GM23338 (cell line): ENCODE measurements at regions not wholly inside any gene's neighbourhood (a gene's known extent, or its start where the extent isn't known, plus 50 kb on each side); places are given as distances from the start of the nearest gene placed in this dataset.

Experiments
- CREB1 ChIP-seq: fragments of 250-450 bp; sonication (Bioruptor Pico); IDR thresholded peaks from 2 replicates; pipeline ENCODE4 v1.5.0; 2020; ENCODE audit warnings: low read depth, mild to moderate bottlenecking, moderate library complexity
- CTCF ChIP-seq, 2 experiments: fragments of 200-600 bp in 1 of 2; sonication (generic) in 1 of 2; conservative IDR thresholded peaks; 2 replicates each; pipeline versions ENCODE4 v1.5.1 to v1.6.1; 2016 to 2017; ENCODE audit warnings: antibody characterized with exemption in 2 of 2, low read depth in 2 of 2, mild to moderate bottlenecking in 2 of 2, moderate library complexity in 1 of 2
- ETS1 ChIP-seq: IDR thresholded peaks from 2 replicates; pipeline ENCODE4 v1.6.1; 2016; ENCODE audit warnings: antibody characterized with exemption
- EZH2 ChIP-seq: fragments of 200-600 bp; sonication (generic); IDR thresholded peaks from one replicate; pipeline ENCODE4 v1.8.0; 2017; ENCODE audit warnings: antibody characterized with exemption, mild to moderate bottlenecking, low read depth; ENCODE audit not compliant: unreplicated experiment
- EZH2phosphoT487 ChIP-seq: fragments of 200-600 bp; sonication (generic); IDR thresholded peaks from one replicate; pipeline ENCODE4 v1.8.1; 2018; ENCODE audit warnings: antibody characterized with exemption; ENCODE audit not compliant: unreplicated experiment
- JUNB ChIP-seq: IDR thresholded peaks from one replicate; pipeline ENCODE4 v1.6.1; 2016; ENCODE audit warnings: antibody characterized with exemption; ENCODE audit not compliant: unreplicated experiment
- NANOG ChIP-seq: IDR thresholded peaks from 2 replicates; pipeline ENCODE4 v1.6.1; 2016; ENCODE audit warnings: antibody characterized with exemption, borderline replicate concordance
- POLR2AphosphoS5 ChIP-seq: IDR thresholded peaks from 2 replicates; pipeline ENCODE4 v1.6.1; 2016; ENCODE audit warnings: antibody characterized with exemption, low read depth
- ZNF331 ChIP-seq: fragments of 250-450 bp; sonication (Bioruptor Pico); IDR thresholded peaks from 2 replicates; pipeline ENCODE4 v1.5.0; 2020; ENCODE audit warnings: low read depth, mild to moderate bottlenecking, moderate library complexity
- ZNF462 ChIP-seq: fragments of 250-450 bp; sonication (Bioruptor Pico); IDR thresholded peaks from 2 replicates; pipeline ENCODE4 v1.5.0; 2020; ENCODE audit warnings: mild to moderate bottlenecking, moderate library complexity
- TF ChIP-seq, protein P1 (sequence below): IDR thresholded peaks from one replicate; pipeline ENCODE4 v1.6.1; 2018; ENCODE audit warnings: antibody characterized with exemption; ENCODE audit not compliant: unreplicated experiment

GRCh38 chr4:111360906-111361305 is 738.0 kb upstream of the PITX2 start:
- TF ChIP-seq CTCF (conservative IDR thresholded peaks at IDR 0.05; ENCODE audit: low read depth in 2 of 2): no peak
- TF ChIP-seq, protein P1, sequence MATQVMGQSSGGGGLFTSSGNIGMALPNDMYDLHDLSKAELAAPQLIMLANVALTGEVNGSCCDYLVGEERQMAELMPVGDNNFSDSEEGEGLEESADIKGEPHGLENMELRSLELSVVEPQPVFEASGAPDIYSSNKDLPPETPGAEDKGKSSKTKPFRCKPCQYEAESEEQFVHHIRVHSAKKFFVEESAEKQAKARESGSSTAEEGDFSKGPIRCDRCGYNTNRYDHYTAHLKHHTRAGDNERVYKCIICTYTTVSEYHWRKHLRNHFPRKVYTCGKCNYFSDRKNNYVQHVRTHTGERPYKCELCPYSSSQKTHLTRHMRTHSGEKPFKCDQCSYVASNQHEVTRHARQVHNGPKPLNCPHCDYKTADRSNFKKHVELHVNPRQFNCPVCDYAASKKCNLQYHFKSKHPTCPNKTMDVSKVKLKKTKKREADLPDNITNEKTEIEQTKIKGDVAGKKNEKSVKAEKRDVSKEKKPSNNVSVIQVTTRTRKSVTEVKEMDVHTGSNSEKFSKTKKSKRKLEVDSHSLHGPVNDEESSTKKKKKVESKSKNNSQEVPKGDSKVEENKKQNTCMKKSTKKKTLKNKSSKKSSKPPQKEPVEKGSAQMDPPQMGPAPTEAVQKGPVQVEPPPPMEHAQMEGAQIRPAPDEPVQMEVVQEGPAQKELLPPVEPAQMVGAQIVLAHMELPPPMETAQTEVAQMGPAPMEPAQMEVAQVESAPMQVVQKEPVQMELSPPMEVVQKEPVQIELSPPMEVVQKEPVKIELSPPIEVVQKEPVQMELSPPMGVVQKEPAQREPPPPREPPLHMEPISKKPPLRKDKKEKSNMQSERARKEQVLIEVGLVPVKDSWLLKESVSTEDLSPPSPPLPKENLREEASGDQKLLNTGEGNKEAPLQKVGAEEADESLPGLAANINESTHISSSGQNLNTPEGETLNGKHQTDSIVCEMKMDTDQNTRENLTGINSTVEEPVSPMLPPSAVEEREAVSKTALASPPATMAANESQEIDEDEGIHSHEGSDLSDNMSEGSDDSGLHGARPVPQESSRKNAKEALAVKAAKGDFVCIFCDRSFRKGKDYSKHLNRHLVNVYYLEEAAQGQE: no peak
- no peak for TF ChIP-seq CREB1 (CRISPR knock-in tag)
- TF ChIP-seq EZH2: no peak
- no peak for TF ChIP-seq ZNF331
- no peak for TF ChIP-seq POLR2AphosphoS5
- TF ChIP-seq EZH2phosphoT487: no peak
- TF ChIP-seq ZNF462 (CRISPR knock-in tag): no peak
- TF ChIP-seq ETS1: no peak
- no peak for TF ChIP-seq NANOG
- no peak for TF ChIP-seq JUNB
